DOHH2 (cell line): ENCODE measurements at regions not wholly inside any gene's neighbourhood (a gene's known extent, or its start where the extent isn't known, plus 50 kb on each side); places are given as distances from the start of the nearest gene placed in this dataset.

ENCODE experiments used
- CTCF ChIP-seq: fragments of 200-600 bp; sonication (generic); IDR thresholded peaks from one replicate; pipeline ENCODE4 v1.5.1; 2014; ENCODE audit warnings: antibody characterized with exemption, mild to moderate bottlenecking, low read depth, low read length; ENCODE audit not compliant: poor library complexity, severe bottlenecking
- EZH2phosphoT487 ChIP-seq: fragments of 200-600 bp; sonication (generic); IDR thresholded peaks from 2 replicates; pipeline ENCODE4 v1.6.1; 2017; ENCODE audit warnings: borderline replicate concordance, mild to moderate bottlenecking, antibody characterized with exemption, low read length, moderate library complexity, mixed read lengths

DNA sequence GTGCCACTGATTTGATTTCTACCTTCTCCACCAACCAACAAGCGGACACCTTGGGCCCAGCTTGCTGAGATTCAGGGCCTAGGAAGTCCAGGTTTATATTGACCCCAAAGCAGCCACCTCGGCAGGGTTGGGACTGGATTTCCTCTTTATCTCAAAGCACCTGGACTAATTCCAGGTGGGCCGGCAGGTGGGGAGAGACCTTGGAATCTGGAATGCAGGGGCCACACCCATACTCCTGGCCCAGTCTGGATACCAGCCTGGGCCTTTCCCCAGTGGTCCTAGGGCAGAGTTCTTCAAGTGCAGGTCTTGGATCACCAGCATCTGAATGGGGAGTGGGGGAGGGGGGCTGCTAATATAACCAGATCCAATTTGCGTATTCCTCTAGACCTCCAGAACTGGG is 93.1 kb downstream of the PCDH1 start:
- TF ChIP-seq CTCF (no peak), EZH2phosphoT487 (no peak)
